ENCODE measurements at regions not wholly inside any gene's neighbourhood (a gene's known extent, or its start where the extent isn't known, plus 50 kb on each side); places are given as distances from the start of the nearest gene placed in this dataset.

DNA sequence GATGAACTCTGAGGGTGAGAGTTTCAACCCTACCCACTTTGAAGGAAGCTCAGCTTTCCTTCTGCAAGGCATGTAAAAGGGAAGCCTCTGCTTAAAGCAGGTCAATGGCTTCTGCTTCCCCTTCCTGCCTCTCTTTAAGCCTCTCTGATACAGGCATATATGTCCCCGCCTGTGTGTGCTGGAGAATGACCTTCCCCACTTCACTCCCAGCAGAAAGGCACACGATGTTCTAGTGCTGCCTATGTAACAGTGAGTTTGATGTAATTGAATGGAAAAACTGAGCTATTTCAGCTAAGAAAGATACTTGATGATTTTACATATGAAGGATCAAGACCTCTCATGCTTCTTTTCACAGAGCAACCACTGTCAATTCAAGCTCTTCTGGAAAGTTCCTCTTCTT lies 632.2 kb downstream of the HACE1 start (continued):
- TF ChIP-seq, protein P1, sequence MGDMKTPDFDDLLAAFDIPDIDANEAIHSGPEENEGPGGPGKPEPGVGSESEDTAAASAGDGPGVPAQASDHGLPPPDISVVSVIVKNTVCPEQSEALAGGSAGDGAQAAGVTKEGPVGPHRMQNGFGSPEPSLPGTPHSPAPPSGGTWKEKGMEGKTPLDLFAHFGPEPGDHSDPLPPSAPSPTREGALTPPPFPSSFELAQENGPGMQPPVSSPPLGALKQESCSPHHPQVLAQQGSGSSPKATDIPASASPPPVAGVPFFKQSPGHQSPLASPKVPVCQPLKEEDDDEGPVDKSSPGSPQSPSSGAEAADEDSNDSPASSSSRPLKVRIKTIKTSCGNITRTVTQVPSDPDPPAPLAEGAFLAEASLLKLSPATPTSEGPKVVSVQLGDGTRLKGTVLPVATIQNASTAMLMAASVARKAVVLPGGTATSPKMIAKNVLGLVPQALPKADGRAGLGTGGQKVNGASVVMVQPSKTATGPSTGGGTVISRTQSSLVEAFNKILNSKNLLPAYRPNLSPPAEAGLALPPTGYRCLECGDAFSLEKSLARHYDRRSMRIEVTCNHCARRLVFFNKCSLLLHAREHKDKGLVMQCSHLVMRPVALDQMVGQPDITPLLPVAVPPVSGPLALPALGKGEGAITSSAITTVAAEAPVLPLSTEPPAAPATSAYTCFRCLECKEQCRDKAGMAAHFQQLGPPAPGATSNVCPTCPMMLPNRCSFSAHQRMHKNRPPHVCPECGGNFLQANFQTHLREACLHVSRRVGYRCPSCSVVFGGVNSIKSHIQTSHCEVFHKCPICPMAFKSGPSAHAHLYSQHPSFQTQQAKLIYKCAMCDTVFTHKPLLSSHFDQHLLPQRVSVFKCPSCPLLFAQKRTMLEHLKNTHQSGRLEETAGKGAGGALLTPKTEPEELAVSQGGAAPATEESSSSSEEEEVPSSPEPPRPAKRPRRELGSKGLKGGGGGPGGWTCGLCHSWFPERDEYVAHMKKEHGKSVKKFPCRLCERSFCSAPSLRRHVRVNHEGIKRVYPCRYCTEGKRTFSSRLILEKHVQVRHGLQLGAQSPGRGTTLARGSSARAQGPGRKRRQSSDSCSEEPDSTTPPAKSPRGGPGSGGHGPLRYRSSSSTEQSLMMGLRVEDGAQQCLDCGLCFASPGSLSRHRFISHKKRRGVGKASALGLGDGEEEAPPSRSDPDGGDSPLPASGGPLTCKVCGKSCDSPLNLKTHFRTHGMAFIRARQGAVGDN (IDR thresholded peaks at IDR 0.05) = no peak
- TF ChIP-seq, protein P2, sequence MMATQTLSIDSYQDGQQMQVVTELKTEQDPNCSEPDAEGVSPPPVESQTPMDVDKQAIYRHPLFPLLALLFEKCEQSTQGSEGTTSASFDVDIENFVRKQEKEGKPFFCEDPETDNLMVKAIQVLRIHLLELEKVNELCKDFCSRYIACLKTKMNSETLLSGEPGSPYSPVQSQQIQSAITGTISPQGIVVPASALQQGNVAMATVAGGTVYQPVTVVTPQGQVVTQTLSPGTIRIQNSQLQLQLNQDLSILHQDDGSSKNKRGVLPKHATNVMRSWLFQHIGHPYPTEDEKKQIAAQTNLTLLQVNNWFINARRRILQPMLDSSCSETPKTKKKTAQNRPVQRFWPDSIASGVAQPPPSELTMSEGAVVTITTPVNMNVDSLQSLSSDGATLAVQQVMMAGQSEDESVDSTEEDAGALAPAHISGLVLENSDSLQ (IDR thresholded peaks at IDR 0.05) = no peak

DNA sequence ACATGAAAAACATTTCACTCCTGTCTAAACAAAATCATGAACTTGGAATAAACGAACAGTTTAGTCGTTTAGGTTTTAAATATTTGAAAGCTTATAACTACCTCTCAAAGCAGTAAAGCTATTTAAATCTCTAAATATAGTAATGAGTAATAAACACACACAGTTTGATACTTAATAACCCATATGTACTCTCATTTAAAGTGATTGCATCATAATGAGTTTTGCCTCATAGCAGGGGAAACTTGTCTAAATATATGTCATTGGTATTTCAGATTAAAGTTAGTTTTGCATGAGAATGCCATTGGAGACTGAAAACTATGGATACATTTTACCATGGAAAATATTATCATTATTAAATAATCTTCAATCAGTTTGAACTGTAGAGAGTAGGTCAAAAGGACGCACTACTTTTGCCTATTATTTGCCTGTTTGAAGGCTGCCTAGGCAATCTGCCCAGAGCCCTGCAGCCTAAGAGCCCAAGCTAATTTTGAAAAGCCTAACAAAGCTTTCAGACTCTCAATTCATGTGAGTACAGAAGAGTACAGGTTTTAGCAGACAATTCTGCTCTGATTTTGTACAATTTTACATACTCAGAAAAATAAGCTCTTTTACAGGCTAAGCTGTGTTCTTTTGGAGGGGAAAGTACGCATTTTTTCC lies 632.8 kb downstream of the HACE1 start:
- TF ChIP-seq TBL1XR1 (IDR thresholded peaks at IDR 0.05; ENCODE audit: low read depth, low read length) = no peak
- no peak for TF ChIP-seq TAF1 (IDR thresholded peaks at IDR 0.05; ENCODE audit: borderline replicate concordance, low read depth, low read length)
- no peak for TF ChIP-seq HCFC1 (IDR thresholded peaks at IDR 0.05; ENCODE audit: low read length)
- TF ChIP-seq WRNIP1 (IDR thresholded peaks at IDR 0.05; ENCODE audit: borderline replicate concordance, low read depth, low read length) = no peak
- no peak for TF ChIP-seq POLR2AphosphoS5 (IDR thresholded peaks at IDR 0.05; ENCODE audit: low read length)
- Histone ChIP-seq H3K4me3 (no peak overlapping the region), H3K4me2 (ENCODE audit: control insufficient read depth, insufficient read depth) (no peak overlapping the region), H3K9ac (ENCODE audit: control insufficient read depth, insufficient read depth, low read length) (no peak overlapping the region), H3K27ac (ENCODE audit: control insufficient read depth, insufficient read depth) (no peak overlapping the region), H3K9me3 (replicated peaks; ENCODE audit: control insufficient read depth, insufficient read depth, low read length) (no peaks in the 10 kb centered on the region), H2AFZ (ENCODE audit: control insufficient read depth, low read depth, low read length) (no peak overlapping the region), H3K79me2 (ENCODE audit: control insufficient read depth, insufficient read depth, low read length) (no peaks in the 10 kb centered on the region), H3K36me3 (ENCODE audit: control insufficient read depth in 2 of 2, insufficient read depth in 2 of 2, low read length in 1 of 2) (no peaks in the 10 kb centered on the region), H3K27me3 (replicated peaks in 1 of 2; ENCODE audit: control insufficient read depth in 2 of 2, insufficient read depth in 2 of 2, low read length in 1 of 2) (no peaks in the 10 kb centered on the region; a peak in 1 of 4 replicates), H3K4me1 (ENCODE audit: control insufficient read depth, insufficient read depth, low read length) (no peaks in the 10 kb centered on the region), H4K20me1 (ENCODE audit: control insufficient read depth, insufficient read depth) (no peaks in the 10 kb centered on the region)
- intact Hi-C loops (cut with micrococcal nuclease; ENCODE audit: unreplicated experiment) (no loop called here), in situ Hi-C loops (cut with MboI) (no loop called here)
- FAIRE-seq = no peak
- CTCF ChIA-PET = interaction anchor here (1.2 kb wide), 1 partner anchor 18 kb away, joined by 3 read pairs; no protein-coding TSS in a partner anchor
- SMC1A ChIA-PET (ENCODE audit: uncharacterized antibody, unreplicated experiment) = interaction anchor here (0.6 to 1.0 kb wide), 3 partner anchors 9 to 83 kb away, joined by 3 to 4 read pairs (median 4); no protein-coding TSS in a partner anchor
- no peak for ATAC-seq
- no TSS peak for BruUV-seq (replicated peaks)
- WGBS (ENCODE audit: insufficient coverage, insufficient replicate concordance, low lambda C conversion rate, missing lambda C conversion rate) = 35% methylated on average over 4 of the region's 4 CpGs
- POLR2A ChIA-PET = no interaction called here
- no peak for DNase-seq (ENCODE audit: low read depth, low spot score)
- RAD21 ChIA-PET (ENCODE audit: unreplicated experiment) = no interaction called here
